Left ventricle myocardium inferior (tissue), 1 donor: ENCODE measurements at regions not wholly inside any gene's neighbourhood (a gene's known extent, or its start where the extent isn't known, plus 50 kb on each side); places are given as distances from the start of the nearest gene placed in this dataset.

ENCODE experiments used
- DNase-seq: peaks from one replicate; pipeline ENCODE4 v3.0.0-alpha.2; 2020
- H3K27ac ChIP-seq: fragments of 200-600 bp; replicated peaks from 2 replicates; pipeline ENCODE4 v1.8.0; 2021
- H3K27me3 ChIP-seq: fragments of 200-600 bp; 2 replicates; pipeline ENCODE4 v1.8.0; 2021; ENCODE audit warnings: low read depth
- H3K36me3 ChIP-seq: fragments of 200-600 bp; 2 replicates; pipeline ENCODE4 v1.8.0; 2021
- H3K4me1 ChIP-seq: fragments of 200-600 bp; 2 replicates; pipeline ENCODE4 v1.8.0; 2021
- H3K4me3 ChIP-seq: fragments of 200-600 bp; 2 replicates; pipeline ENCODE4 v1.8.0; 2021; ENCODE audit warnings: mild to moderate bottlenecking, moderate library complexity
- H3K9me3 ChIP-seq: fragments of 200-600 bp; replicated peaks from 2 replicates; pipeline ENCODE4 v1.8.0; 2021
- intact Hi-C: fragments of 100-400 bp; cut with micrococcal nuclease; formaldehyde crosslinking; loops from one replicate; pipeline ENCODE4 v1.11.0; 2022
- TF ChIP-seq, protein P1 (sequence below): fragments of 200-600 bp; IDR thresholded peaks from 2 replicates; pipeline ENCODE4 v1.8.0; 2021; ENCODE audit warnings: antibody characterized with exemption, mild to moderate bottlenecking, borderline replicate concordance
- donor health status: DM: no; HTN: yes; CAD: no; lungs with severe emphysema.

GRCh38 chr4:38189445-38189844 is 229.2 kb downstream of the PTTG2 start:
- Histone ChIP-seq H3K4me3 (no peak overlapping the region), H3K4me1 (peaks cover 25% of the 10 kb centered on the region), H3K36me3 (no peaks in the 10 kb centered on the region), H3K27me3 (no peaks in the 10 kb centered on the region), H3K27ac (no peak overlapping the region), H3K9me3 (no peaks in the 10 kb centered on the region)
- TF ChIP-seq, protein P1, sequence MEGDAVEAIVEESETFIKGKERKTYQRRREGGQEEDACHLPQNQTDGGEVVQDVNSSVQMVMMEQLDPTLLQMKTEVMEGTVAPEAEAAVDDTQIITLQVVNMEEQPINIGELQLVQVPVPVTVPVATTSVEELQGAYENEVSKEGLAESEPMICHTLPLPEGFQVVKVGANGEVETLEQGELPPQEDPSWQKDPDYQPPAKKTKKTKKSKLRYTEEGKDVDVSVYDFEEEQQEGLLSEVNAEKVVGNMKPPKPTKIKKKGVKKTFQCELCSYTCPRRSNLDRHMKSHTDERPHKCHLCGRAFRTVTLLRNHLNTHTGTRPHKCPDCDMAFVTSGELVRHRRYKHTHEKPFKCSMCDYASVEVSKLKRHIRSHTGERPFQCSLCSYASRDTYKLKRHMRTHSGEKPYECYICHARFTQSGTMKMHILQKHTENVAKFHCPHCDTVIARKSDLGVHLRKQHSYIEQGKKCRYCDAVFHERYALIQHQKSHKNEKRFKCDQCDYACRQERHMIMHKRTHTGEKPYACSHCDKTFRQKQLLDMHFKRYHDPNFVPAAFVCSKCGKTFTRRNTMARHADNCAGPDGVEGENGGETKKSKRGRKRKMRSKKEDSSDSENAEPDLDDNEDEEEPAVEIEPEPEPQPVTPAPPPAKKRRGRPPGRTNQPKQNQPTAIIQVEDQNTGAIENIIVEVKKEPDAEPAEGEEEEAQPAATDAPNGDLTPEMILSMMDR: no peak
- DNase-seq: no peak
- intact Hi-C loops: no loop called here

DNA sequence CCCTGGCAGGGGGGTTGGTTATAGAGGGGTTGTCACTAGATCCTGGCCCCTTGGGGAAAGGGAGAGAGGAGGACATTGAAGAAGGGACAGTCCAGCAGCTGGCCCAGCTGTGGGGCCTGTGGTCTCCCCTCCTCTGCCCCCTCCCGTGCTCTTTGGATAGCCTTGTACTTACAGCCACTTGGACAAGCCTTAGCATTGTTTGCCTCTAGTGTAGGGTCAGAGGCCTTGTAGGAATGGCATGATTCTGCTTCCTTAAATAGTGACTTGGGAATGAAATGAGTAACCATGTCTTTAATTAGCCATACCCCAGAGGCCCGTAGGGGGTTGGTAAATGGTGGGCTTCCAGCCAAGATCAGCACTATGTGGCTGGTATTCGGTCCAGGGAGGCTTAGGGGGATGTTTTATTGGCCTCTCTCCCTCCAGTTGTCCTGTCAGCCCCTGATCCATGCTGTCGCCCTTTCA is 230.6 kb downstream of the PTTG2 start:
- peaks cover 25% of the 10 kb centered on the region for H3K4me1 ChIP-seq
- H3K36me3 ChIP-seq: no peaks in the 10 kb centered on the region
- no peak overlapping the region for H3K4me3 ChIP-seq
- H3K27me3 ChIP-seq: no peaks in the 10 kb centered on the region
- TF ChIP-seq, protein P1: no peak
- intact Hi-C loops: no loop called here
- peak overlapping the region; percentile 85 for H3K27ac ChIP-seq
- peaks cover 7% of the 10 kb centered on the region for H3K9me3 ChIP-seq
- DNase-seq: peak; percentile 47

DNA sequence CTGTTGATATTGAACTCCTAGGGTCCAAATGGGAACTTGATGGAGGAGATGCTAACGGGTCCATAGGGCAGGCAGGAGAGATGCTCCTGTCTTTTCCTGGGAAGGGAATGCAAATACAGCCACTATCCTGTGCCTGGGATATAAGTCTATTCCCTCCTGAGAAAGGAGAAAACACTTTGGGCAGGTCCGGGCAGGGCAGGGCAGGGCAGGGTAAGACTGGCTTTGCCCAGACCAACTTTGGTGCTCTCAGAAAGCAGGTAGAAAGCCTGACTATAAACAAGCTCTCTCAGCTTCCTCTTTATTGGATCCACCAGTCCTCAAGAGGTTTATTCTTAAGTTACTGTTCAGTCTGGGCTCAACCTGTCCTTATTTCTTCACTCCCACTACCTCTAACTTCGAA is 232.3 kb downstream of the PTTG2 start:
- Histone ChIP-seq H3K9me3 (peaks cover 7% of the 10 kb centered on the region), H3K4me3 (no peak overlapping the region), H3K4me1 (peaks cover 25% of the 10 kb centered on the region), H3K27ac (no peak overlapping the region), H3K36me3 (no peaks in the 10 kb centered on the region), H3K27me3 (no peaks in the 10 kb centered on the region)
- intact Hi-C loops: no loop called here
- DNase-seq: no peak
- TF ChIP-seq, protein P1: no peak

- Histone ChIP-seq H3K36me3 (no peaks in the 10 kb centered on the region), H3K4me1 (peaks cover 25% of the 10 kb centered on the region), H3K4me3 (no peak overlapping the region), H3K27ac (no peak overlapping the region), H3K27me3 (no peaks in the 10 kb centered on the region), H3K9me3 (peaks cover 7% of the 10 kb centered on the region)
- DNase-seq: no peak
- TF ChIP-seq, protein P1: no peak
- intact Hi-C loops: no loop called here
Observed at GRCh38 chr4:38193236-38193863, 233.2 kb downstream of the PTTG2 start.

DNA sequence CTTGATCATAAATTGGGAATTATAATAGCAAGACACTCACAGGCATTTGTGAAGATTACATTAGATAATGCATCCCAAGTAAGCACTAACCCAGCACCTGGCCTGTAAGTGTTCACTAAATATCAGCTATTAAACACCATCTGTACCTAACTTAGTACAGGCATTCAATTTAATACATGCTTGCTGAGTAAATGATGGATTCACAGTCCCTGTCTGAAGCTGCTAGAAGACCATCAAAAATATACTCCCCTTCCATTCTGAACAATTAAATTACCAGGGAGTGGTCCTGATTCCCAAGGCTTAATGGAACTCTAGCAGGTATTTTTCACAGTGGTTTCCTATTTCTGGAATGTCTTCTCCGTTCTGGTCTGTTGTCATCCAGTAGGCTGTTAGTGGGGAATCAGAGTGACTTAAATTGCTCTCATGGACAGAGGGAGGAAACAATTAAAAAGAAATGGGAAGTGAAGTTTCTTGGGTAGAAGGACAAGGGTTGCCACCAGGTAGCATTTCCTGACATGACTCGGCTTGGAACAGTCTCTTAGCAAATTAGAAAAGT is 233.9 kb downstream of the PTTG2 start:
- TF ChIP-seq, protein P1: no peak
- intact Hi-C loops: no loop called here
- Histone ChIP-seq H3K4me1 (peaks cover 25% of the 10 kb centered on the region), H3K36me3 (no peaks in the 10 kb centered on the region), H3K27ac (no peak overlapping the region), H3K9me3 (peaks cover 7% of the 10 kb centered on the region), H3K27me3 (no peaks in the 10 kb centered on the region), H3K4me3 (no peak overlapping the region)
- DNase-seq: no peak
